Fibroblast of lung (primary cell): ENCODE measurements at regions not wholly inside any gene's neighbourhood (a gene's known extent, or its start where the extent isn't known, plus 50 kb on each side); places are given as distances from the start of the nearest gene placed in this dataset.

Experiments
- CTCF ChIP-seq, 2 donors: IDR thresholded peaks in 1 of 2; conservative IDR thresholded peaks in 1 of 2; 1 replicate in 1 of 2; 2 replicates in 1 of 2; pipeline ENCODE4 v1.5.1; 2011 to 2012; ENCODE audit warnings: low read length in 2 of 2, control low read depth in 1 of 2, inconsistent platforms in 1 of 2, low read depth in 1 of 2, mild to moderate bottlenecking in 1 of 2
- EZH2 ChIP-seq: IDR thresholded peaks from 2 replicates; pipeline ENCODE4 v1.5.1; 2012; ENCODE audit warnings: low read length, control low read depth, mild to moderate bottlenecking; ENCODE audit errors: missing control alignments

- TF ChIP-seq CTCF (conservative IDR thresholded peaks at IDR 0.05 in 1 of 2, IDR thresholded peaks at IDR 0.05 in 1 of 2; ENCODE audit: low read depth in 1 of 2, low read length in 2 of 2) (no peak), EZH2 (no peak)
Measured at GRCh38 chr10:65496541-65496940, 1429.3 kb upstream of the LRRTM3 start.
